HG03565 (cell line): ENCODE measurements at regions not wholly inside any gene's neighbourhood (a gene's known extent, or its start where the extent isn't known, plus 50 kb on each side); places are given as distances from the start of the nearest gene placed in this dataset.
A peak's percentile ranks its signal among the peaks of the same experiment; 100 is the strongest.
"Not testable (repeated sequence)": the region's sequence is repeated elsewhere in the genome, so short reads cannot be mapped to it uniquely, and the experiment has no call there.

Experiments used
- ATAC-seq: cut with Tn5 transposase; IDR thresholded peaks from one replicate; pipeline ENCODE4 v1.9.1; 2021; ENCODE audit warnings: mild to moderate bottlenecking, moderate library complexity; ENCODE audit not compliant: unreplicated experiment

DNA sequence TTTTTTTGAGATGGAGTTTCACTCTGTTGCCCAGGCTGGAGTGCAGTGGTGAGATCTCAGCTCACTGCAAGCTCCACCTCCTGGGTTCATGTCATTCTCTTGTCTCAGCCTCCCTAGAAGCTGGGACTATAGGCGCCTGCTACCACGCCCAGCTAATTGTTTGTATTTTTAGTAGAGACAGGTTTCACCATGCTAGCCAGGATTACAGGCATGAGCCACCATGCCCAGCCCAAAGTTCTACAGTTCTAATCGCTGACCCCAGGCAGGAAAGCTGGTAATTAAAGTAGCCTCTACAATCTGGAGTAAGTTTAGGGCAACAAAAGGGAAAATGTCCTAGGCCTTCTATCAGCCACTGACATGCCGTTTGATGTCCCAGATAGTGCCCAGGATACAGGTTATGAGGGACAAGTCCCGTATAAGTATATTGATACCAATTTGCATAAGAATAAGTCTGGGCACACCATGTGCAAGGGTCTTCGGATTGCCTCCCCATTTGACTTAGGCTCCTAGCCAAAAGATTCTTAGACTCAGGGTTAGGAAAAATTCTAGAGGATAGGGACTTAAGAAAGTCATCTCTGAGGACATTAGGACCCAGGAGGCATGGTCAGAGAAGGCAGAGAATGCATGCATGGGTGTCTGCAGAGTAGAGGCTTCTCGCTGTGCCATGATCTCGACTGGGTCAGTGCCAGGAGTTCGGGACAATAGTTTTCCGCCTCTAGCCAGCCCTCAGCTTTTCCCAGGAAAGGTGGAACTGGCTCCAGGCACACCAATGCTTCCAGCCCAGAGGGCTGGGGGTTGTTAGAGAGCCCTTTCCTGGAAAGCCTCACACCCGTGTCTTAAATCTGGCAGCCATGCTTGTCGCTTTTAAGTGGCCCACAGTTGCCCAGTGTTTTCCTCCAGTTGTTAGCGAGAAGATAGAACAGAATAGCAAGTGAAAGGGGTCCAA lies 1111.1 kb downstream of the TAF11L14 start:
- peak; percentile 19 for ATAC-seq

DNA sequence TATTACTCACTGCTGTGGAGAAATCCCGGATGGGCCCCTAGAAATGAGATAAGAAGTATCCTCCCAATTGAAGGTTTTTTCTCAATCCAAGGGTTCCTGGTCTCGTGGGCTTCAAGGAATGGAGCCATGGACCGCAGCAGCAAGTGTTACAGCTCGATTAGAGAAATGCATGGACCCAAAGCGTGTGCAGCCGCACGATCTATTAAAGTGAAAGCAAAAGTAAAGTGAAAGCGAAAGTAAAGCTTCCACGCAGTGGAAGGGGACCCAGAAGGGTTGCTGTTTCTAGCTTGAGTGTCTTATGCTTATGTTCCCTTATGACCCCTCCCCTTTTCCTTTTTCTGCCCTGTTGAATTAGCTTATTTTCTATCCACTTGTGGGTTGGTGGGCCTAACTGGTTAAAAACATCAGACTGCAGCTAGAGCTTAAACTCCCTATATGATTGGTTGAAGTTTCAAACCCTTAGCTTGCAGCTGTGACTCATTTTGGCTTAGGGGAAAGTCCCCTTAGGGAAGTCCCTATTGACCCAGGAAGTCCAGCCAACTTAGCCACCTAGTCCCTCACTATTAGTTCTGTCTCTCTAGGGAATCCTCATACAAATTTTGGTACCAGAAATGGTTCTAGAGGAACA lies 1111.8 kb downstream of the TAF11L14 start:
- ATAC-seq = peak; percentile 71

DNA sequence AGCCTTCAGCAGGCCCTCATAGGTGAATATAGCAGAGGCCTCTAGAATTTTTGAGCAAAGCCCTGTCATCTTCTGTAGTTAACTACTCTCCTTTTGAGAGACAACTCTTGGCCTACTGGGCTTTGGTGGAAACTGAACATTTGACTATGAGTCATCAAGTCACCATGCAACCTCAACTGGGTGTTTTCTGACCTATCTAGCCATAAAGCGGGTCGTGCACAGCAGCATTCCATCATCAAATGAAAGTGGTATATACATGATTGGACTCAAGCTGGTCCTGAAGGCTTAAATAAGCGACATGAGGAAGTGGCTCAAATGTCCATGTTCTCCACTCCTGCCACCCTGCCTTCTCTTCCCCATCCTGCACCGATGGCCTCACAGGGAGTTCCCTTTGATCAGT lies 1115.5 kb downstream of the TAF11L14 start:
- ATAC-seq = peak; percentile 39

DNA sequence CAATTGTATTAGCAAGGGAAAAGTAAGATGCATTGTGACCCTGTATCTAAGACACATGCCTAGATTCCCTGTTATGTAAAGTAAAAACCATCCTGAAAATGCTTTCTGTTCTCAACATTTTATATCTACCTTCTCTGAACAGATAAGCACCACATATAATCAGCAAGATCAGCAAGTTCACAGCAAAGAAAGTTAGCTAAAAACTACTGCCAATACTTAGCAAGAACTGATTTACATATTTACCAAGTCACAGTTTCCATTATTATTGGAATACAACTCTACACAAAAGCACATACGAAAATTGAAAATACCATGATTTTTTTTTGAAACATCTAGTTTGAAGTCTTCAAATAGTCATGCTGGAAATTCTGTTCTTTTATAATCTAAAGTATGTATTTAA lies 1118.1 kb downstream of the TAF11L14 start:
- ATAC-seq = no peak

DNA sequence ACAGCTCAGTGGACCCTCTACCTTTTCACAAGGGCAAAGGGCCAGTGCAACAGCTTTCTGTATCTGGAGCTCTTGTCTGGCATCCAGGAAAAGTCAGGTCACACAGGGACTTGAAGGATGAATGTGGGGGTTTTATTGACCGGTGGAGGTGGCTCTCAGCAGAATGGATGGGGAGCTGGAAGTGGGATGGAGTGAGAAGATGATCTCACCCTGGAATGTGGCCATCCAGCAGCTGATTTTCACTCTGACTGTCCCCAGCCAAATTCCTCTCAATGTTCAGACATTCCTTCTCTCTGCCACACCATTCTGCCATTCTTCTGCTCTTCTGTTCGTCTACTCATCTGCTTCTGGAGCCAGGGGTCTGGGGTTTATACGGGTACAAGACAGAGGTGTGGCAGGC lies 1119.9 kb downstream of the TAF11L14 start:
- no peak for ATAC-seq

DNA sequence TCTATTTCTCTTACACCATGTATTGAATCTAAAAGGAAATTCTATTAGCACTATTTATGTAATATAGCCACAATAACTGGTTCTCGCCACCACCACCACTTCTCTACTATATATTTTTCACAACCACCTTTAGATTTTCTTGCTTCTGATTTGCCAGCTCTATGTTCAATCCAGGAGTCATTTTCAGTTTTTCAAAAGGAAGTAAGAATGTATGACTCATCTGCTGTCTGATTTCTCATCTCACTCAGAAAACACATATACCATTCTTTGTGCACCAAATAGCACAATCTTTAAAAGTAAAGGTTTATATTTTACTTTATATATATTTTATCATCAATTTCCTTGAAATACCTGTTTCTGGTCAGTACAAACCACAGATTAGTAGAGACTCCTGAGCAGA lies 1127.5 kb downstream of the TAF11L14 start:
- ATAC-seq = peak; percentile 77

DNA sequence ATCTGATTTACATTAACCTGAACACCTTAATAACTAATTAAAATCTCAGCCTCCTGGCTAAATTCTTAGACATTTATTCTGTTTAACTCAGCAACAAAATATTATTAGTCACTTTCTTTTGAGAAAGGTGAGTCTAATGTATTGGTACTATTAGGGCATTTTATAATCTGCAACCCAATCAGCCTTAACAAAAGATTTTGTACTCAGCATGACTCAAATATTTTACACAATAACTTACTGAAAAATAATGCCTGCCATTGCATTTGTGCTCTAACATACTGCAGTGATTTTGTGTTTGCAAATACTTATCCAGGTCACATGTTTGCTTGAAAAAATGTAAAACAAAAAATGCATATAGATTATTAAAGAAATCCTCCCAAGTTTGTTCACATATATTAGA lies 1129.9 kb downstream of the TAF11L14 start:
- ATAC-seq = no peak

DNA sequence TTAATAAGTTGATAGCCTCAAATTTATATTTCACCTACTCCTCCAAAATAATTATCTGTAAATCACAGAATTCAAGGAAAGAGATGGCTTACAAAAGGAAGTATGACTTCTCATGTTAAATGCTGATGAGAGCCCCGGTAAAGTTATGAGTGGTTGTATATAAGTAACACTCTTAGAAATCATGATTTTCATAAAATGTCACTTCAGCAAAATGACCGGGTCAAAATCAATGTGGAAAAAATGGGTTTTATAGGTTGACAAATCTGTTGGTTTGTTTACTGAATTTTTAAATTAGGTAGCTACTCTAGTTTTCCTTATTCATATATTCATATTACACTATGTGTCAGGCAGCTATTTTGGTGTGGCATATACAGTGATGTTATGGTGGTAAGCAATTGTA lies 1131.0 kb downstream of the TAF11L14 start:
- ATAC-seq = no peak

DNA sequence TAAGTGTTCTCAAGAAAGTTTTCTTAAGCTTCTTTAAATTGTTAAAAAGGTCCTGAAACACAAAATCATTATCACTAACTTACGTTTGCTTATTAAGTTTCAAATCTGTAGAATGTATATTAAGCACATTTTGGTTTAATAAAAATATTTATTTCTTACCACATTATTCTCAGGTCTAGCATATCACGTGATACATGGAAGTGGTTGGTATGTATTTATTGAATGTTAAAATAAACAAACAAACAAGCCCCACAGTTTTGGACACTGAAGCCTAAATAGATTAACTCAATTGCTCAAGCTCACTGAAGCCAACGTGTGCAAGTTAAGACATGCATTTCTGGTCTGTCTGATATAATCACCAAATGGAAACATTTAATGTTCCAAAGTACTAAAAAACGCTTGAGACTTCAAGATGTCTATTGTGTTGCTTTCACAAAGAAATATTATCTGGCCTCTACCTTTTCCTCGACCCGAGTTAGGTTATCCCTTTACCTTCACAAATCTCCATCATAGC lies 1136.9 kb downstream of the TAF11L14 start:
- ATAC-seq = no peak

DNA sequence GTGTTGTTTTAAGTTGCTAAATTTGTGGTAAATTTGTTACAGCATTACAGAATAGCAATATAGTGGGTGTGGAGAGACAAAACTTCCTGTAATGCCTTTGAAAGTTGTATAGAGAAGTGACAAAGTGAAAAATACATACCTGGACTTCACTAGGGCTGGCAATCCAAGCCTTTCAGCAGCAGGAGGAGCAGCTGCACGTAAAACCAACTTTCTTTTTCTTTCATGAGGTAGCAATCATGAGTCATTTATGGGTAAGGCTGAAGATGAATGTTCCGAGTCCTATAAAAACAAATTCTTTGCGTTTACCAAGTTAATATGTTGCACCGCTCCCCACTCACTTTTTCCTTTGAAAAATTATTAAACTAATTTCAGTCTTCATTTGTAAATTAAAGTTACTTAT lies 1138.2 kb downstream of the TAF11L14 start:
- ATAC-seq = no peak

DNA sequence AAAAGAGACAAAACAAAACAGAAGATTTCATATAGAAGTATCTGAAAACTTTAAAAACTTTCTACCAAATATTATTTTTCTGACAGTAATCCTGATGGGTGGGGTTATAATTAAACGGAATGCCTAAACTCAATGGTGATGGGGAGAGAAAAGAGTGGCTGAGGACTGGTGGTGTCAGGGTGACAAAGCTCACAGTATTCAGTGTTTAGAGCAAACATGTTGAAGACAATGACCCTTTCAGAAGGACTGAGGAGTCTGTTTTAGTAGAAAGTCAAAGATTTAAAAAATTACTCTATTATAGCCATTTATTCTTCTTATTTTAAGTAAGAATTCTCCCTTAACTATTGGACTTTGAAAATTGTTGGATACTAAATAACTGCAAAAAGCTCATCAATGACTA lies 1144.0 kb downstream of the TAF11L14 start:
- no peak for ATAC-seq

DNA sequence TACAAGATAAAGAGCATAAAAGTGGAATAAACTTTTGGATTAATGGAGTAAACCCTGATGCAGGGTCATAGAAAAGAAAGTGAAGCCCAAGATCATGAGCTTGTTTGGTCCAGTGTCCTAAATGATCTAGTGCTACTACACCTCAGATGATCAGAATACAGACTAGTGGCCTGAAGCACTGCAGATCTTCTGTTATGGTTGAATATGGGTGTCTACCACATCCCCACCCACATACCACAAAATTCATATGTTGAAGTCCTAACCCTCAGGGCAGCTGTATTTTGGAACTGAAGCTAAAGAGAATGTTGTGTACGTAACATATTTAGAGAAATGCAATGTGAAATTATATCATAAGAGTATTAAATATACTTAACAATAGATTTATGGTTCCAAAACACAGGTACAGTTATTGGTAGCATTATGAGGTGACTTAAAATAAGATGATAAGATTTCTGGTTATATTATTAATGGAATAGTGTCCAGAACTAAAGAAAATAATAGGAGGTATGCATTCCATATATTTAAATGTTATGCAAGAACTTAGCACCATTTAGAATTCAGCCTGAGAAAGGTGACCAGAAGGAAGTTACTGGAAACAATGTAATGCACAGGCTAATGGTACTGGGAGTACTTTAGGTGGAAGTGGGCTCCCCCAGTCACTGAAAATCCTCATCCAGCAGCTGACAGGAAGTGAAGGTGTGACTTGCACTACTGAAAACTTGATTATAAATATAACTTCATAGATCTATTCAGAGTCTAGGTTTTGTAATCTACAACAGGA lies 1155.1 kb downstream of the TAF11L14 start:
- ATAC-seq = no peak

DNA sequence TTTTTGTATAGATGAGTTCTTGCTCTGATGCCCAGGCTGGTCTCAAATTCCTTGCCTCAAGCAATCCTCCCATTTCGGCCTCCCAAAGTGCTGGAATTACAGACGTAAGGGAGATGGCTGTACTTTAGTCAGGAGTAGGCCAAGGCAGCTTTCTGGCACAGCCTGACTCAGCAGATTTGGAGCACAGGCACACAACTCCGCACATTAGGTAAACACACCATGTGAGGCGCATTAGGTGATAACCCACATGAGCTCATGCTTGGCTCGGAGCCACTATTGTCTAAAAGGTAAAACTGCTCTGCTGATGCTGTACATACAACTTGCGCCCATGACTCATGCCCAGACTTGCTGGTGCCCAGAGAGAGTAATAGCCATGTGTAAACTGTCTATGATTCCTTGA lies 1157.9 kb downstream of the TAF11L14 start:
- ATAC-seq = no peak

DNA sequence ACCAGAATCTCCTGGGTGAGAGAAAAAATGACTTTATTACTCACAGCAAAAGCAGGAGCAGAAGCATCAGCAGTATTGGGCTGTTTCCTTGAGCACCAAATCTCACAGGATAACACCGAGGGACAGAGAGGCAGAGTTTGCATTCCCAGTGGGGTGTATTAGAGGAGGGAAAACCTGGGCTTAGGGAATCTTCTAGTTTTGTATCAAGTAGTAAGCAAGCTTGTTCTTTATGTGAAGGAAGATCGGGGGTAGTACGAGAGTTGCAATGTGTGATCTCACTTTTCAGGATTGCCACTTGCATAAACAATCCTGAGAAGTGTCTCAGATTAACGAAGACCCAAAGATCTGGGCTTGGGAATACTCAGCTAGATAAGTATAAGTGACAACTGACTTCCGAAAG lies 1163.0 kb downstream of the TAF11L14 start:
- no peak for ATAC-seq

DNA sequence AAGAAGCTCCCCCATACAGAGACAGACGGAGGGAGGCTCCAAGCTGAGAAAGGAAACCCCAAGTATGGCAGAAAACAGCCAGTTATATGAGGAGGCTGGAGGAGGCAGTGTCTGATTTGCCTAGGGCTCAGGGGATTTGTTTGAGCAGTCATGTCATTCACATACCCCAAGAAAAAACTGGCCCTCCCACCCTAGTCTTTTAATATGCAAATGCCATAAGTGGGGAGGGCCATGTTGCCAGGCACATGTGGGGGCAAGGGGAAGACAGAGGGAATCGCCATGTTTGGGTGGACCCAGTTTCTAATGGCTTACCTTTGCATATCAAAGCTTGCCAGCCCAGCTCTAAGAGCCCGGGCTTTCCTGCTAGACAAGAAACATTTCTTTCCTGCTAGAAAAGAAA lies 1163.8 kb downstream of the TAF11L14 start:
- no peak for ATAC-seq

DNA sequence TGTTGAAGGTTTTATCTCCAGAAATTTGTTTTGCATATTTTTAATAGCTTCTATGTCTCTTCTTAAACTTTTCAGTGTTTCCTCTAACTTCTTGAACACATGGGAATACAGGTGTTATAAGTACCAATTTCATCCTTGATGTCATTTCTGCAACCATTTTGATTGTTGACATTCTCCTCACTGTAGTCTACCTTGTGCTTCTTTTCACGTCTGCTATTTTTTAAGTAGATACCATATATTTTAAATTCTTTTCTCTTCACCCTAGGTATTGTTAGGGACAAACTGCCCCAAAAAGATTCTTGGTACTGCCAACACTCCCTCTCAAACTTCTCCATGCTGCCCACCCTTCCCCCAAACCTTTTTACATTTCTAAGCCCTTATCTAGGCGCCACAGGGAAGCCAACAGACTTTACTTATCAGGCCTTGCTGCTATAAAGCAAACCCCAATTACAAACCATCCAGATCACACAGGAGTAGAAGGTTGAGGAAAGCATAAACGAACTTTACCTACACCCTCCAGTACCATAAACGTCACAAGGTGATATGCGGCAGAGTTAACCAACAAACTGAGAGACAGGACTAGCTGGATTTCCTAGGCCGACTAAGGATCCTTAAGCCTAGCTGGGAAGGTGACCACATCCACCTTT lies 1165.3 kb downstream of the TAF11L14 start:
- no peak for ATAC-seq

DNA sequence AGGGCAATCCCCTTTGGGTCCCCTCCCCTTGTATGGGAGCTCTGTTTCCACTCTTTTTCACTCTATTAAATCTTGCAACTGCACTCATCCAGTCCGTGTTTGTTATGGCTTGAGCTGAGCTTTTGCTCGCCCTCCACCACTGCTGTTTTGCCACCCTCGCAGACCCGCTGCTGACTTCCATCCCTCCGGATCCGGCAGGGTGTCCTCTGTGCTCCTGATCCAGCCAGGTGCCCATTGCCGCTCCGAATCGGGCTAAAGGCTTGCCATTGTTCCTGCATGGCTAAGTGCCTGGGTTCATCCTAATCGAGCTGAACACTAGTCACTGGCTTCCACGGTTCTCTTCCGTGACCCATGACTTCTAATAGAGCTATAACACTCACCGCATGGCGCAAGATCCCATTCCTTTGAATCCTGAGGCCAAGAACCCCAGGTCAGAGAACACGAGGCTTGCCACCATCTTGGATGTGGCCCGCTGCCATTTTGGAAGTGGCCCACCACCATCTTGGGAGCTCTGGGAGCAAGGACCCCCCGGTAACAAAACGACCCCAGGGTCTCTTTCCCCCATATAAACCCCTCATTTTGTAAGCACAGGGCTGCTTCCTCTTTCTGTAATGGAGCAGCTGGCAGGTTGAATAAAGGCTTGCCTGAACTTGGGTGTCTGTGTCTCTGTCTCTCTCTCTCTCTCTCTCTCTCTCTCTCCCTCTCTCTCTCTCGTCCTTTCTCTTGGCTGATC lies 1166.2 kb downstream of the TAF11L14 start:
- ATAC-seq = no peak

DNA sequence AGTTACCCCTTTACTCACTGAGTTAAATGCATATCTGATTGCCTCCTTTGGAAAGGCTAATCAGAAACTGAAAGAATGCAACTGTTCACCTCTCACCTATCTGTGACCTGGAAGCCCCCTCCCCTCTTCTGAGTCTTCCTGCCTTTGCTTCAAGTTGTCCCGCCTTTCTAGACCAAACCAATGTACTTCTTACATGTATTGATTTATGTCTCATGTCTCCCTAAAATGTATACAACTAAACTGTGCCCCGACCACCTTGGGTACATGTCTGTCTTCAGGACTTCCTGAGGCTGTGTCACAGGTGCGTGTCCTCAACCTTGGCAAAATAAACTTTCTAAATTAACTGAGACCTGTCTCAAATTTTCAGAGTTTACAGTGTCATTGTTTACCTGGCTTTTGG lies 1167.2 kb downstream of the TAF11L14 start:
- ATAC-seq = not testable (repeated sequence)

DNA sequence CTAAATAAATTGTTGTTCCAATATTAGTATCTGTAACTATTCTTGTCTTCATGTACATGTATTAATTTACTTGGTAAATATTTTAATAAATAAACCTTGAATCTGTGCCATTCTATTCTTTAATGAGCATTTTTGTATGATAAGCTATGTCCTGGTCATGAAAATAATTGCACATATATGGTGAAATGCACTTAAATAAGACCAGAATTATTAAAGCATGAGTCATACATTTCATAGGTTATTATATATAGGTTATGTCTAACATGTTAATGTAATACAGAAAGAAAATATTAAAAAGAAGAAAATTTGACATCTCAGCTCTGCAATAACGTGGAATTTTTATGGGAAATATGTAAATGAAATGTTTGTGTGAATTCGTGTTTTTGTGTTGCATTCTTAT lies 1168.1 kb downstream of the TAF11L14 start:
- ATAC-seq = no peak

DNA sequence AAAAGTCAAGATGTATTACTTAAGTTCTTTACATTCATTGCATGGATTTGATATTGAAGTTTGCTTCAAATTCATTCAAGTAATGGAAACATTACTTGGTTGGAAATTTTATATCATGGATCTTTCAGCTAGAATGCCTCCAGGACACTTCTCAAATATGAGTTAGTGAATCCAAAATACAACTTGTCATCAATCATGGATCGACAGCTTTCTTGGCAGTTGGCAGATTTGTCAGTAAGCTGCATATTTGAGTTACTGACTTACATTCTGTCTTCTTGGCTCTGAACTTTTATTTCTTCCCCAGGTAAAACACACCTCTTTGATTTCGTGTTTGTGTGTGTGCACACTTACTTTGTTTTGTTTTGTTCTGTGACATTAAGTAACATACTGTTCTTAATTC lies 1171.1 kb downstream of the TAF11L14 start:
- no peak for ATAC-seq
